Tibial nerve (tissue), 4 donors: ENCODE measurements at regions not wholly inside any gene's neighbourhood (a gene's known extent, or its start where the extent isn't known, plus 50 kb on each side); places are given as distances from the start of the nearest gene placed in this dataset.

Source experiments
- EP300 ChIP-seq, 2 donors: sonication (generic); formaldehyde crosslinking; IDR thresholded peaks; one replicate each; pipeline ENCODE4 v1.6.1; 2017; ENCODE audit warnings: antibody characterized with exemption in 2 of 2, mild to moderate bottlenecking in 1 of 2
- POLR2A ChIP-seq, 2 donors: fragments of 450-650 bp; IDR thresholded peaks; one replicate each; pipeline ENCODE4 v1.6.1; 2017; ENCODE audit warnings: antibody characterized with exemption in 2 of 2, mild to moderate bottlenecking in 2 of 2, moderate library complexity in 2 of 2
- TF ChIP-seq, protein P1 (sequence below), 5 experiments: fragments of 200-600 bp in 3 of 5; fragments of 450-650 bp in 2 of 5; sonication (generic) in 3 of 5; IDR thresholded peaks; one replicate each; pipeline ENCODE4 v1.5.1; 2016 to 2019; ENCODE audit warnings: antibody characterized with exemption in 5 of 5, mild to moderate bottlenecking in 3 of 5, moderate library complexity in 2 of 5

DNA sequence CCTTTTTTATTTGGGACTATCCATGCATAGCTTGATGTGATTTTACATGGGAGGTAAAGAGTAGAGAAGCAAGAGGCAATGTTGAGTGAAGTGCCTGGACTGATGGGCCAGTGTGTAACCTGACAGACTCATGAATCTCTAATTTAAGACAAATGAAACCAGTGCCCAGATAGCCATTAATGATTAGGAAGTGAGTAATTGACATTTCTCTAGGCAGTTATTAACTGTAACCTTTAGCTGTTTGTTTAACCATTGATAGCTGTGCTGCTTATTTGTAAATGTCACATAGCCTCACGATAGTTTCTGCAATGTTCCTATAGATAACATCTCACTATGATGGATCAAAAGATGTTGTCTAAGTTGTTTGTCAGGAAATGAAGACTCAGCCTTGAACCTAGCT is 1047.5 kb upstream of the SPRY2 start:
- TF ChIP-seq POLR2A (IDR thresholded peaks at IDR 0.05), result no peak
- TF ChIP-seq, protein P1, sequence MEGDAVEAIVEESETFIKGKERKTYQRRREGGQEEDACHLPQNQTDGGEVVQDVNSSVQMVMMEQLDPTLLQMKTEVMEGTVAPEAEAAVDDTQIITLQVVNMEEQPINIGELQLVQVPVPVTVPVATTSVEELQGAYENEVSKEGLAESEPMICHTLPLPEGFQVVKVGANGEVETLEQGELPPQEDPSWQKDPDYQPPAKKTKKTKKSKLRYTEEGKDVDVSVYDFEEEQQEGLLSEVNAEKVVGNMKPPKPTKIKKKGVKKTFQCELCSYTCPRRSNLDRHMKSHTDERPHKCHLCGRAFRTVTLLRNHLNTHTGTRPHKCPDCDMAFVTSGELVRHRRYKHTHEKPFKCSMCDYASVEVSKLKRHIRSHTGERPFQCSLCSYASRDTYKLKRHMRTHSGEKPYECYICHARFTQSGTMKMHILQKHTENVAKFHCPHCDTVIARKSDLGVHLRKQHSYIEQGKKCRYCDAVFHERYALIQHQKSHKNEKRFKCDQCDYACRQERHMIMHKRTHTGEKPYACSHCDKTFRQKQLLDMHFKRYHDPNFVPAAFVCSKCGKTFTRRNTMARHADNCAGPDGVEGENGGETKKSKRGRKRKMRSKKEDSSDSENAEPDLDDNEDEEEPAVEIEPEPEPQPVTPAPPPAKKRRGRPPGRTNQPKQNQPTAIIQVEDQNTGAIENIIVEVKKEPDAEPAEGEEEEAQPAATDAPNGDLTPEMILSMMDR (IDR thresholded peaks at IDR 0.05), result no peak
- TF ChIP-seq EP300 (IDR thresholded peaks at IDR 0.05), result no peak
